IPS-18a (cell line): ENCODE measurements at regions not wholly inside any gene's neighbourhood (a gene's known extent, or its start where the extent isn't known, plus 50 kb on each side); places are given as distances from the start of the nearest gene placed in this dataset.

Experiments used
- H3K27ac ChIP-seq: one replicate; pipeline ENCODE4 v1.5.1; 2013; ENCODE audit warnings: low read length
- H3K27me3 ChIP-seq: one replicate; pipeline ENCODE4 v1.6.1; 2013; ENCODE audit warnings: mild to moderate bottlenecking, low read length; ENCODE audit not compliant: control insufficient read depth, insufficient read depth
- H3K36me3 ChIP-seq: one replicate; pipeline ENCODE4 v1.6.1; 2013; ENCODE audit warnings: low read depth, low read length; ENCODE audit not compliant: control insufficient read depth
- H3K4me1 ChIP-seq: one replicate; pipeline ENCODE4 v1.6.1; 2013; ENCODE audit warnings: low read depth, low read length; ENCODE audit not compliant: control insufficient read depth
- H3K4me3 ChIP-seq: one replicate; pipeline ENCODE4 v1.5.1; 2013; ENCODE audit warnings: low read length
- H3K9ac ChIP-seq: one replicate; pipeline ENCODE4 v1.6.1; 2013; ENCODE audit warnings: mild to moderate bottlenecking, low read length, moderate library complexity
- H3K9me3 ChIP-seq: one replicate; pipeline ENCODE4 v1.6.1; 2013; ENCODE audit warnings: low read depth, low read length; ENCODE audit not compliant: control insufficient read depth

DNA sequence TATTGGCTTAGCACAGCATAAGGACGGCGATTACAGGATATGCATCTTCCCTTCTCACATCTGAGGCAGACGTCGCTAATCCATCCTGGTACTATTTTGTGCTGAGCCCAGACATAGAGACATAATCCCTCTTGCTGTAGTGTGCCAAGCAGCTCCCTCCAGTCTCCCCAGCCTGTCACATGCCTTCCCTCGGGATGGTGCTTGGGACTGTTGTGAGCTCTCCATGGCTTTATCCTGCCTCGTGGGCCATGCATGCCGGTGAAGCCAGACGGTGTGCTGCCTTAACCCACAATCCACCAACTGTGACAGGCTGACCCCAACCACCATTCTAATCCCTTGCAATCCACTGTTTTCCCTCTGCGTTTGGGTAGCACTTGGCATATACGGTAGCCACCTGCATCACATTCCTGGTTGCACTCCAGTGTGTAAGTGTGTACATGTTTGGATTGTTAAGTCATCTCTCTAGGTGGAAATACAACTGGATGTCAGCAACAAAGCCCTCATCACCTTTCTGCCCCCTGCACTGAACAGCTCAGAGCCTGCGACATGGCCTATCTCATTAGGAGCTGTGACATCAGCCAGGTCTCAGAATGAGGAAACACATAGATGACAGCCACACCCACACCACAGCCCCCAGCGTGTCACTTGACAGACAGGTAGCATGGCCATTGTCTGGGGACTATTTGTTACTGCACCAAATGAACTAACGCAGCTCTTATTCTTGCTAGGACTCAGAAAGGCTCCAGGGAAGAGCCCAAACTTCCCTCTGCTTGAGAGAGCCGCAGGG, 374.8 kb upstream of the CDH4 start:
- H3K27me3 ChIP-seq = peaks cover 10% of the 10 kb centered on the region
- H3K4me1 ChIP-seq = no peaks in the 10 kb centered on the region
- no peaks in the 10 kb centered on the region for H3K9me3 ChIP-seq
- no peaks in the 10 kb centered on the region for H3K36me3 ChIP-seq
- no peak overlapping the region for H3K9ac ChIP-seq
- H3K4me3 ChIP-seq = no peak overlapping the region
- no peak overlapping the region for H3K27ac ChIP-seq

DNA sequence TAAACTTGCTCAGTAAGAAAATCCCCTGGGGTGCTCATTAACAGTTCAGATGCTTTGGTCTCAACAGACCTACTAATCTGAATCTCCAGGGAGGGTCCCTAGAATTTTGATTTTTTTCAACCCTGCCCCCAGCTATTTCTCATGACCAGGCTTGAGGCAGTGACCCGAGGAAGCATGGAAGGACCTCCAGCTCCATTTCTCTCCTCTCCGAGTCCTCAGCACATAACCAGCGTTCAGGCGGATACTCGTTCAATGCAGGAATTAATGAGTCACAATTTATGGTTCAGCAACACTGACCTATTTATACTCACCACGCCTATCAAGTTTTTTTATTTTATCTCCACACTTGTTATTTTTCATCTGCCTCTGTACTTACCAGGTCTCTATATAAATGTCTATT, 369.2 kb upstream of the CDH4 start:
- Histone ChIP-seq H3K4me1 (no peaks in the 10 kb centered on the region), H3K9ac (no peak overlapping the region), H3K36me3 (no peaks in the 10 kb centered on the region), H3K4me3 (no peak overlapping the region), H3K9me3 (no peaks in the 10 kb centered on the region), H3K27me3 (peaks cover 10% of the 10 kb centered on the region), H3K27ac (no peak overlapping the region)

DNA sequence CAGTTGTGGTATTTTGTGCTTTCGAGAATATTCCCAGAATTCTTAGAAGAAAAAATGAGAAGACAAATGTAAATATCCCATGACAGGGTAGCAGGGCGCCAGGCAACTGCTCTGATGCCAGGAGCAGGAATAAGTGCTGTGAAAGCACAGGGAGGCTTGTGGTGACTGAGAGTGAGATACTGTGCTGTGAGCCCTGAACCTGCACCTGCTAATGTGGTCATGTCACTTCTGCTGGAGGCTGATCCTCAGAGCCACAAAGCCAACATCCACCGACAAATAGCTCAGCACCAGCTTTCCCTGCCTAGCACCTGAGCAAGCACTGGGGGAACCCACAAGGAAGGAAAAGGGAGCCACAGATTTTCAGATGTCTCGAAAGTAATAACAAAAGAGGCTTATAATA, 368.6 kb upstream of the CDH4 start:
- no peak overlapping the region for H3K4me3 ChIP-seq
- peaks cover 7% of the 10 kb centered on the region for H3K27me3 ChIP-seq
- no peaks in the 10 kb centered on the region for H3K9me3 ChIP-seq
- no peak overlapping the region for H3K9ac ChIP-seq
- no peaks in the 10 kb centered on the region for H3K4me1 ChIP-seq
- H3K36me3 ChIP-seq = no peaks in the 10 kb centered on the region
- no peak overlapping the region for H3K27ac ChIP-seq

DNA sequence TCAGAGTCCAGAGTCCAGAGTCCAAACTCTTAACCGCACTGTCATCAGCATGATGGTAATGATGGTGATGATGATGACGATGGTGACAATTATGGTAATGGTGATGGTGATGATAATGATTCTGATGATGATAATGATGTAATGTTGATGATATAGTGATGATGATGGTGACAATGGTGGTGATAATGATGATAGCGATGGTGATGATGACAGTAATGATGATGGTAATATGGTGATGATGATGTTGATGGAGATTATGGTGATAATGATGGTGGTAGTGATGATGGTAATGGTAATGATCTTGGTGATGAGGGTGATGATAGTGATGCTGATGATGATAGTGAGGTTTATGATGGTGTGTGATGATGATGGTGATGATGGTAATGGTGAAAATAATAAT, 367.8 kb upstream of the CDH4 start:
- Histone ChIP-seq H3K4me3 (no peak overlapping the region), H3K4me1 (no peaks in the 10 kb centered on the region), H3K36me3 (no peaks in the 10 kb centered on the region), H3K27ac (no peak overlapping the region), H3K9me3 (no peaks in the 10 kb centered on the region), H3K9ac (no peak overlapping the region), H3K27me3 (peaks cover under 1% of the 10 kb centered on the region)

DNA sequence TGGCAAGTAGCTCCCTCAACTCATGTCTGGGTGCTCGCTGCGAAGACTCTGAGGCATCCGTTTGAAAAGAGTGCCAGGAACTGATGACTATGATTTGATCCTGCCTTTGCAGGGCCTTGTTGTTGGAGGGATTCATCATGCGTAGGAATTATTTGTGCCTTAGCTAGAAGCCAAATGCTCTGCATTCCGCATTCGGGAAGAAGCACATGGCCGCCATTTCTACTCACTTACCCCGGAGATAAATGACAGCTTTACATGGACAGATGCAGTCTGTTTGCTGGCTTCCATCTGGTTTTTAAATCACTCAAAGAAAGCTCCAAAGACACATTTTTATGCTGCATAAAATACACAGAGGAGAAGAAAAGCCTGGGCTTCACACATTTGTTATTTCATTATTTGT, 363.3 kb upstream of the CDH4 start:
- Histone ChIP-seq H3K4me1 (no peaks in the 10 kb centered on the region), H3K9ac (no peak overlapping the region), H3K36me3 (no peaks in the 10 kb centered on the region), H3K4me3 (no peak overlapping the region), H3K27me3 (no peaks in the 10 kb centered on the region), H3K27ac (no peak overlapping the region), H3K9me3 (no peaks in the 10 kb centered on the region)

DNA sequence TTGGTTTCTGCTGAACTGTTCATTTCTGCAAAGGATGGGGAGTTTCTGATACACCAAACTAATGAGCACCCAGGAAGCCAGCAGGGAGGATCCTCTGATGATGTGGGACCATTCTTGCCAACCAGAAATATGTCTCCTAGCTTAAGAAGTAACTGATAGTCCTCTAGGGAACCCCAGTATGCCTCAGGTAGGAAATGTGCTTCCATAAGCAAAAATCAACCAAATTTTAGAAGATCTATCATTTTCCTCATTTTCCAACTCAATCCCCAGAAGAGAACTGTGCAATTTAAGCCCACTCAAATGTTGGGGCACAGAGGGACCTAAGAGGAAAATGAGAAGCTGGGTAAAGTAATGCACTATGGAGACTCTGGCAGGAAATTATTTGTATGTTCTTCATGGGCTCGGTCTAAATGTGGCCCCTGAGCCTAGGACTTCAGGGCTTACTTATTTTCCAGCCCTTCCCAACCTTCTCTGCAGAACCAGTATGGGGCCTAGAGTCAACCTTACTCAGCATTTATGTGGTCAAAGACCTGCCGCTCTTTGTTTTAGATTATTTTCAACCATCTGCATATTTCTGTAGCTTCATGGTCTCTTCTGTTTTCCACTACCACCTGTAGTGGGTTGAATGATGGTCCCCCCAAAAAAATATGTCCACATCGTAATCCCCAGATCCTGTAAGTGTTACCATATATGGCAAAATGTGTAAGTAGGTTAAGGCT, 359.8 kb upstream of the CDH4 start:
- Histone ChIP-seq H3K9me3 (no peaks in the 10 kb centered on the region), H3K4me3 (no peak overlapping the region), H3K36me3 (no peaks in the 10 kb centered on the region), H3K27ac (no peak overlapping the region), H3K4me1 (peaks cover 10% of the 10 kb centered on the region), H3K9ac (no peak overlapping the region), H3K27me3 (no peaks in the 10 kb centered on the region)

DNA sequence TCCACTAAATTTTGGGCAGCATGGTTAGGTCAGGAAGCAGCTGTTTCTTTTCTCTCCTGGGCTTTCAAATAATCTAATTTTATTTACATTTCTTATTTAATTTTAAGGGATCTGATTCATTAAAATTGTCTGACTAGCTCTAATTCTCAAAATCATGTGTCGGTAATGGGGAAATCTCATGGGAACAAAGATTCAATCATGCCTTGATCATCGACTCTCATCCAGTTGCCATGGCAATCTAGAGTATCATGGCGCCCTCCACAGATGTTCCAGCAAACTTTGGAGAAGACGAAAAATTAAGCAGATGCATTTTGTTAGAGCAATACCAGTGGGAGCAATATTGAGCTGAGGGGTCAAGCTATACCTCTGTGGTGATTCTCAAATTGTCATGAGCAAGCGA, 358.0 kb upstream of the CDH4 start:
- Histone ChIP-seq H3K27me3 (no peaks in the 10 kb centered on the region), H3K27ac (no peak overlapping the region), H3K9ac (no peak overlapping the region), H3K36me3 (no peaks in the 10 kb centered on the region), H3K4me1 (peaks cover 22% of the 10 kb centered on the region), H3K9me3 (no peaks in the 10 kb centered on the region), H3K4me3 (no peak overlapping the region)

DNA sequence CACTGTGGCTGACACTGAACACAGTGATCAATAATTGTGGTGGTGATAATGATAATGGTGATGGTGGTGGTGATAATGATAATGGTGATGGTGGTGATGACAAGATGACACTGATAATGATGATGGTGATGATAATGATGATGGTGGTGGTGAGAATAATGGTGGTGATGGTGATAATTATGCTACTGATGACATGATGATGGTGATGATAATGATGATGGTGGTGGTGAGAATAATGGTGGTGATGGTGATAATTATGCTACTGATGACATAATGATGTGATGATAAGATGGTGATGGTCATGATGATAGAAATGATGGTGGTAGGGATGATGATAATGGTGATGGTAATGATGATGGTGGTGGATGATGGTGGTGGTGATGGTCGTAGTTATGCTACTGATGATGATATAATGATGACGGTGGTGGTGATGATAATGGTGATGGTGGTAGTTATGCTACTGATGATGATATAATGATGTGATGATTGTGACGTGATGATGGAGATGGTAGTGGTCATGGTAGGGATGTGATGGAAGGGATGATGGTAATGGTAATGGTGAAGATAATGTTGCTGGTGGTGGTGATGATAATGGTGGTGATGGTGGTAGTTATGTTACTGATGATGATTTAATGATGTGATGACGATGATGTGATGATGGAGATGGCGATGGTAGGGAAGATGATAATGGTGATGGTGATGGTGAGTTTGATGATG, 356.5 kb upstream of the CDH4 start:
- Histone ChIP-seq H3K9ac (no peak overlapping the region), H3K4me1 (peaks cover 33% of the 10 kb centered on the region), H3K9me3 (no peaks in the 10 kb centered on the region), H3K4me3 (no peak overlapping the region), H3K27me3 (no peaks in the 10 kb centered on the region), H3K36me3 (no peaks in the 10 kb centered on the region), H3K27ac (no peak overlapping the region)

DNA sequence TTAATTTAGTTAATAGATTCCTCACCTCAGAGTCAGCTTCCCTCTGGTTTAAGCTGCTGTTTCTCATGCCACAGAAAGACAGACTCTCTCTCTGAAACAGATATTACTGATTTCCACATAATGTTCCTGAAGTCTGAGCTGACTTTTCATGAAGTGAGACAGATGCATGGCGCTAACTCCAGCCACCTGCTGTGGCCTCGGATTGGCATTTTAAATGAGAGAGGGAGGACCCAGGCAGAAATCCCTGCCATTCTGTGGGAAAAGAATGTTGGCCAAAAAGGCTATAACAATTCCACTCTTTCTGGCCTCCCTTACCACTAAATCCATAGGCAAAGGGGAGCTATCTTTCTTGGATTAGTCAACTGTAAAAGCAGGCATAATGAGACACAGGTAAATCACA, 354.1 kb upstream of the CDH4 start:
- peaks cover 36% of the 10 kb centered on the region for H3K4me1 ChIP-seq
- no peak overlapping the region for H3K4me3 ChIP-seq
- H3K9ac ChIP-seq = no peak overlapping the region
- H3K27me3 ChIP-seq = peaks cover 8% of the 10 kb centered on the region
- H3K27ac ChIP-seq = no peak overlapping the region
- no peaks in the 10 kb centered on the region for H3K36me3 ChIP-seq
- H3K9me3 ChIP-seq = no peaks in the 10 kb centered on the region

DNA sequence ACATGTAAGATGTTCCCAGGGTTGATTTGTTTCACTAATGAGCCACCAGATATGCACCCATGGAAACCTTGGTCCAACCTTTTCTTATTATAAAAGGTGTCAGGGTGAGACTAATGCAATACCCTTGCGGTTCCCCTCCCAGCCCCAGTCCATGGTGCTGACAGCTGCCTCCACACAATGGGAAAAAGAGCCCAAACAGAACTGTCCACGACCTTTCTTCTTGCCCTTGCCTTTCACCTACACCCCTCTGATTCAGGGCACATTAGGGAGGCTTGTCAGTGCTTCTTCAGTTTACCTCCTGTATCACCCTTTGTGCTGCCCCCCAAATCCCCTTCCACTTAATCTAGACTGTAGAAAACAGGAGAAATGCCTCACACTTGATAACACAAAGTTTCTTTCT, 352.7 kb upstream of the CDH4 start:
- no peak overlapping the region for H3K4me3 ChIP-seq
- peaks cover 8% of the 10 kb centered on the region for H3K27me3 ChIP-seq
- H3K27ac ChIP-seq = no peak overlapping the region
- no peaks in the 10 kb centered on the region for H3K9me3 ChIP-seq
- no peaks in the 10 kb centered on the region for H3K36me3 ChIP-seq
- no peak overlapping the region for H3K9ac ChIP-seq
- H3K4me1 ChIP-seq = peaks cover 36% of the 10 kb centered on the region

DNA sequence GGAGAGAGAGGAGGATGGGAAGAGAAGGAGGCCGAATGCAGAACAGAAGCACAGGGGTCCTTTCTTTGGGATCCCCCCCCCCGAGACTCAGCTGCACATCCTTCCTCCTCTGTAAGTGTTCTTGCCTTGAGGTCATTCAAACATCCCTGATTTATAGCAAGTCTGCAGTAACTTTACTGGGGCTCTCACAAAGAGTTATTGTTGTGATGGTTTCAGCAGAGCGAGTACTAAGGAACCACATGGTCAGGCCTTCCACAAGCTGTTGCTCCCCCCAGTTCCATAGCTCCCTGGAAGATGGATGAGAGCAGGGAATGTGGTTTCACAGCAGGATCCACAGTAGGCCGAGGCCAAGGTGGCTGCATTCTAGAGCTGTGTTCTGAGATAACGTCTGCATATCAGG, 351.4 kb upstream of the CDH4 start:
- H3K9me3 ChIP-seq = no peaks in the 10 kb centered on the region
- H3K9ac ChIP-seq = no peak overlapping the region
- no peaks in the 10 kb centered on the region for H3K36me3 ChIP-seq
- H3K27ac ChIP-seq = no peak overlapping the region
- H3K4me1 ChIP-seq = peaks cover 42% of the 10 kb centered on the region
- H3K27me3 ChIP-seq = peaks cover 8% of the 10 kb centered on the region
- no peak overlapping the region for H3K4me3 ChIP-seq
